ENCODE measurements at regions not wholly inside any gene's neighbourhood (a gene's known extent, or its start where the extent isn't known, plus 50 kb on each side); places are given as distances from the start of the nearest gene placed in this dataset.

DNA sequence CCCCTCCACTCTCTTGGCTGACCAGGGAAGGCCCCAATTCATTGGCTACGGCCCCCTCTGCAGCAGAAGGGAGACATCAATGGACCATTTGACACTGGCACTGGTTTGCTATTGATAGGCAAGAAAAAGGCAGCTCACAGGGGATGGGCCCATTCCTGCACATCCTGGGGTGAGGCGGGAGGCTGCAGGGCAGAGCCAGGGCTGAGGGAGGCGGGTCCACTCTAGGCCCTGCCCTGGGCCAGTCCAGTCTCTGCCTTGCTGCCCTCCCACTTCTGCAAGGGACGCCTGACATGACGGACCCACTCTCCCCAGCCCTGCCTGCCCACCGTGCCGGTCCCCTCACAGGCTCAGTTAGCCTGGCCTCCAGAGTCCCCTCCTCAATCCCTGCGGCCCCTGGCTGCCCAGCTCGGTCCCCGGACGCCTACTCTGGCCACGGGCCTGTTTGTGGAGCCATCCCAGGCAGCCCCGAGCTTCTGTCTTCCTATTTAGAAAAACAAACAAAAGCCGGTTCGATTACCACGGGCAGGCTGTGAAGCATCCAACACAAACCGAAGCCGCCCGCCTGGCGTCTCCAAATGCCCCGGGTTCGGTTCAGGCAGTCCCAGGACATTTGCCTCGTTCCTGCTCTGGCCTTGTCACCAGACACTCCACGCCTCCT lies 160.7 kb downstream of the IRX5 start:
- Histone ChIP-seq H3K27me3 (no peaks in the 10 kb centered on the region; the same call in 1 of the 2 replicates), H3K9me3 (no peaks in the 10 kb centered on the region), H3K36me3 (no peaks in the 10 kb centered on the region), H3K4me1 (no peaks in the 10 kb centered on the region), H3K4me3 (ENCODE audit: low read depth, low read length) (no peak overlapping the region)
- no peak for DNase-seq
- TF ChIP-seq, protein P1, sequence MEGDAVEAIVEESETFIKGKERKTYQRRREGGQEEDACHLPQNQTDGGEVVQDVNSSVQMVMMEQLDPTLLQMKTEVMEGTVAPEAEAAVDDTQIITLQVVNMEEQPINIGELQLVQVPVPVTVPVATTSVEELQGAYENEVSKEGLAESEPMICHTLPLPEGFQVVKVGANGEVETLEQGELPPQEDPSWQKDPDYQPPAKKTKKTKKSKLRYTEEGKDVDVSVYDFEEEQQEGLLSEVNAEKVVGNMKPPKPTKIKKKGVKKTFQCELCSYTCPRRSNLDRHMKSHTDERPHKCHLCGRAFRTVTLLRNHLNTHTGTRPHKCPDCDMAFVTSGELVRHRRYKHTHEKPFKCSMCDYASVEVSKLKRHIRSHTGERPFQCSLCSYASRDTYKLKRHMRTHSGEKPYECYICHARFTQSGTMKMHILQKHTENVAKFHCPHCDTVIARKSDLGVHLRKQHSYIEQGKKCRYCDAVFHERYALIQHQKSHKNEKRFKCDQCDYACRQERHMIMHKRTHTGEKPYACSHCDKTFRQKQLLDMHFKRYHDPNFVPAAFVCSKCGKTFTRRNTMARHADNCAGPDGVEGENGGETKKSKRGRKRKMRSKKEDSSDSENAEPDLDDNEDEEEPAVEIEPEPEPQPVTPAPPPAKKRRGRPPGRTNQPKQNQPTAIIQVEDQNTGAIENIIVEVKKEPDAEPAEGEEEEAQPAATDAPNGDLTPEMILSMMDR (IDR thresholded peaks at IDR 0.05; ENCODE audit: low read depth, low read length): no peak

DNA sequence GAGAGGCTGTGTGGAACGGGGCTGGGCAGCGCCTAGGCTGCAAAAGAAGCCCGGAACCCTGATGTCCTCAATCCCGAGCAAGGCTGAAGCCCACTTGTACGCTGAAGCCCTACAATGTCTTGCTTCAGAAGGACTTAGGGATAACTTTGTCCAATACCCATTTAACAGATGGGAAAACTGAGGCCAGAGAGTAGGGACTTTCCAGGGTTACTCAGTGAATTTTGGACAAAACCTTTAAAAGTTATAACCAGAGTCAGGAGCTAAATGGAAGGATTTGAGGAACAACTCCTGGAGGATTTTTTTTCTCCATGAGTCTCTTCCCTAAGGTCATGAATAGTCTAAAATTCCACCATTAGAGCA lies 161.2 kb downstream of the IRX5 start:
- no peaks in the 10 kb centered on the region for H3K9me3 ChIP-seq
- TF ChIP-seq, protein P1 (IDR thresholded peaks at IDR 0.05; ENCODE audit: low read depth, low read length): no peak
- no peaks in the 10 kb centered on the region for H3K4me1 ChIP-seq
- no peaks in the 10 kb centered on the region for H3K36me3 ChIP-seq
- peaks cover 3% of the 10 kb centered on the region for H3K27me3 ChIP-seq
- DNase-seq: no peak
- H3K4me3 ChIP-seq (ENCODE audit: low read depth, low read length): no peak overlapping the region

DNA sequence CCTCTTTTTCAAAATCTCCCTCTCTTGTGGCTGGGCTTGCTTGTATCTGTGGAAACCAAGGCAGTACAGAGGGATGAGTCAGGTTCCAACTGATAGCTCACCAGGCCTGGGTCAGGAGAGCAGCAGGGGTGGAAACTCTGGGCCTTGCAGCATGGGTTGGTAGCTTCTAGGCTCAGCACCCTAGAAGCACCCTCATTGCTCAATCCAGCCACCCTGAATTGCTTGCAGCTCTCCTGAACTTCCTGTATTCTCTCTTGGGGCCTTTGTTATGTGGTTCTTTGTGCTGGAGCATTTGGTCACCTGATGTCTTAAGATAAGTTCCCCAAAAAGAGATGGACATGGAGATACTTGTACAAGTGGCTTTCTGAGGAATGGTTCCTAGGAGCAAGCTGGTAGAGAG lies 169.4 kb downstream of the IRX5 start:
- no peaks in the 10 kb centered on the region for H3K4me1 ChIP-seq
- TF ChIP-seq, protein P1 (IDR thresholded peaks at IDR 0.05; ENCODE audit: low read depth, low read length): no peak
- H3K36me3 ChIP-seq: no peaks in the 10 kb centered on the region
- DNase-seq: no peak
- peaks cover 4% of the 10 kb centered on the region for H3K27me3 ChIP-seq
- H3K4me3 ChIP-seq (ENCODE audit: low read depth, low read length): no peak overlapping the region
- no peaks in the 10 kb centered on the region for H3K9me3 ChIP-seq

DNA sequence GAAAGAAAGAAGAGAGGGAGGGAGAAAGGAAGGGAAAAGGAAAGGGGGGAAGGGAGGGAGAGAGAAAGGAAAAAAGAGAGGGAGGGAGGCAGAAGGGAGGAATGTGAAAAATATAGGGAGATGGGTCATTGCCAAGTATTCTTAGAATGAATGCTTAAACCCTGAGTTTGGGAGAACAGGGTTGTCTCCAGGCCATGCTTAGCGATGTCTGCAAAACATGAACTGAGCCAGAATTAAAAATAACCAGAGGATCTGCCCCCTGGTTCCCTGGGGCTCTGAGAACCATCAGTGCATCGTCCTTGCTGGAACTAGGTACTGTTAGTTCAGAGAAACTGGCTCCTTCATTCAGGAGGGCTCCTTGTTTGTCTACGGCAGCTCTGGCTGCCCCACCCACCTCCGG lies 170.4 kb downstream of the IRX5 start:
- Histone ChIP-seq H3K36me3 (no peaks in the 10 kb centered on the region), H3K4me3 (ENCODE audit: low read depth, low read length) (no peak overlapping the region), H3K27me3 (peaks cover 4% of the 10 kb centered on the region), H3K9me3 (no peaks in the 10 kb centered on the region), H3K4me1 (no peaks in the 10 kb centered on the region)
- no peak for DNase-seq
- TF ChIP-seq, protein P1 (IDR thresholded peaks at IDR 0.05; ENCODE audit: low read depth, low read length): no peak

DNA sequence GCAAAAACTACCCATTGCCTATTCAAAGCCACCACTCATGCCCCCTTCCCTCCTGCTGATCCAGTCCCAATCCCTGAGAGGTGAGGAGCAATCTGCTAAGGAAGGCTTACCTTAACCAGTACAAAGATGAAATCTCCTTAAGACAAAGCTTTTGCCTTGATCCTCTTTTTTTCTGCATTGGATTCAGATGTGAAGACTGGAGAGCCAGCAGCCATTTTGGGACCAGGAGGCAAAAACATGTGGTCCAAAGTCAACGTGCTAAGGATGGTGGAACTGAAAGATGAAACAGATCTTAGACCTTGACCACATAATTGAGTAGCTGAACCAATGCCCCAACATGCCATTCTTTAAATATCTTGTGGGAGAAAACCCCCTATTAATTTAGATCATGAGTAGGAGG lies 171.4 kb downstream of the IRX5 start:
- Histone ChIP-seq H3K27me3 (no peaks in the 10 kb centered on the region; the same call in none of the 2 replicates), H3K4me3 (ENCODE audit: low read depth, low read length) (no peak overlapping the region), H3K9me3 (no peaks in the 10 kb centered on the region), H3K4me1 (no peaks in the 10 kb centered on the region), H3K36me3 (no peaks in the 10 kb centered on the region)
- DNase-seq: no peak
- TF ChIP-seq, protein P1 (IDR thresholded peaks at IDR 0.05; ENCODE audit: low read depth, low read length): no peak

DNA sequence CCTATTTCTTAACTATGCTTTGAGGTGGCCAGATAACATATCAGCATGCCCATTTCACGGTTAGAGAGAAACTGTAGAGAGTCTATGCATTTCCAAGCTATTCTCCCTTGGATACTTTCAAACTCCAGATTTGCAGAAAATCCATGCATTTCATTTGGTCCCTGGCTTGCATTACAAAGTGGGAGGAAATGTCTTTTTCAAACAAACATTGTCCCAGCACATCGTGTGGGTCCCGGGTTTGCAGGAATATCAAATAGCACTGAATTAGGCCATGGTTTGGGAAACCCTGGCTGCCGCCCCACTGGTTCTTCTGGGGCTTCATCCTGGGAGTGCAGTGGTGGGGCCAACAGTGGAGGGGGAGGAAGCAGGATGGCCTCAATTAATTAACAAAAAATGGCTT lies 171.9 kb downstream of the IRX5 start:
- no peak for DNase-seq
- H3K27me3 ChIP-seq: no peaks in the 10 kb centered on the region; the same call in none of the 2 replicates
- H3K4me1 ChIP-seq: no peaks in the 10 kb centered on the region
- no peaks in the 10 kb centered on the region for H3K9me3 ChIP-seq
- TF ChIP-seq, protein P1 (IDR thresholded peaks at IDR 0.05; ENCODE audit: low read depth, low read length): no peak
- H3K4me3 ChIP-seq (ENCODE audit: low read depth, low read length): no peak overlapping the region
- no peaks in the 10 kb centered on the region for H3K36me3 ChIP-seq
